ENCODE measurements at regions not wholly inside any gene's neighbourhood (a gene's known extent, or its start where the extent isn't known, plus 50 kb on each side); places are given as distances from the start of the nearest gene placed in this dataset.
A peak's percentile ranks its signal among the peaks of the same experiment; 100 is the strongest.

GRCh38 chr14:35224615-35225014 lies 67.6 kb upstream of the PSMA6 start:
- Histone ChIP-seq H3K27me3 (ENCODE audit: low read length) (no peaks in the 10 kb centered on the region), H3K27ac (ENCODE audit: low read length) (no peak overlapping the region), H3K9me3 (ENCODE audit: low read length) (no peaks in the 10 kb centered on the region), H3K79me2 (ENCODE audit: low read length) (peaks cover 9% of the 10 kb centered on the region; the same call in 1 of the 2 replicates), H3K9me2 (replicated peaks; ENCODE audit: insufficient read depth, low read length) (no peaks in the 10 kb centered on the region), H3K36me3 (ENCODE audit: insufficient read depth, low read length) (no peaks in the 10 kb centered on the region), H3K4me3 (ENCODE audit: low read length) (no peak overlapping the region), H3K4me1 (ENCODE audit: low read length) (peaks cover 18% of the 10 kb centered on the region), H3K4me2 (ENCODE audit: low read depth, low read length, poor library complexity, severe bottlenecking) (no peak overlapping the region), H3K9ac (ENCODE audit: low read length) (no peak overlapping the region), H4K20me1 (ENCODE audit: insufficient read depth, low read depth, low read length) (no peaks in the 10 kb centered on the region), H2AFZ (ENCODE audit: low read length) (no peak overlapping the region)
- DNase-seq, result no peak

- no peaks in the 10 kb centered on the region for H3K36me3 ChIP-seq (ENCODE audit: insufficient read depth, low read length)
- H3K9me2 ChIP-seq (replicated peaks; ENCODE audit: insufficient read depth, low read length), result no peaks in the 10 kb centered on the region
- H3K79me2 ChIP-seq (ENCODE audit: low read length), result peaks cover 40% of the 10 kb centered on the region
- H3K27me3 ChIP-seq (ENCODE audit: low read length), result no peaks in the 10 kb centered on the region
- H3K4me3 ChIP-seq (ENCODE audit: low read length), result no peak overlapping the region
- DNase-seq, result peak; percentile 86
- H3K9me3 ChIP-seq (ENCODE audit: low read length), result no peaks in the 10 kb centered on the region
- H3K9ac ChIP-seq (ENCODE audit: low read length), result no peak overlapping the region
- no peak overlapping the region for H3K27ac ChIP-seq (ENCODE audit: low read length)
- no peaks in the 10 kb centered on the region for H4K20me1 ChIP-seq (ENCODE audit: insufficient read depth, low read depth, low read length)
- H3K4me1 ChIP-seq (ENCODE audit: low read length), result peaks cover 37% of the 10 kb centered on the region
- no peak overlapping the region for H3K4me2 ChIP-seq (ENCODE audit: low read depth, low read length, poor library complexity, severe bottlenecking)
- H2AFZ ChIP-seq (ENCODE audit: low read length), result no peak overlapping the region
Observed at GRCh38 chr14:35229084-35229791, 62.9 kb upstream of the PSMA6 start.

GRCh38 chr14:35229792-35230089 lies 62.4 kb upstream of the PSMA6 start:
- Histone ChIP-seq H4K20me1 (ENCODE audit: insufficient read depth, low read depth, low read length) (no peaks in the 10 kb centered on the region), H3K9me2 (replicated peaks; ENCODE audit: insufficient read depth, low read length) (no peaks in the 10 kb centered on the region), H3K9me3 (ENCODE audit: low read length) (no peaks in the 10 kb centered on the region), H3K27ac (ENCODE audit: low read length) (no peak overlapping the region), H3K4me3 (ENCODE audit: low read length) (no peak overlapping the region), H3K4me2 (ENCODE audit: low read depth, low read length, poor library complexity, severe bottlenecking) (no peak overlapping the region), H3K36me3 (ENCODE audit: insufficient read depth, low read length) (no peaks in the 10 kb centered on the region), H3K79me2 (ENCODE audit: low read length) (peaks cover 40% of the 10 kb centered on the region), H3K4me1 (ENCODE audit: low read length) (peaks cover 39% of the 10 kb centered on the region), H3K27me3 (ENCODE audit: low read length) (no peaks in the 10 kb centered on the region), H2AFZ (ENCODE audit: low read length) (no peak overlapping the region), H3K9ac (ENCODE audit: low read length) (no peak overlapping the region)
- DNase-seq, result no peak

GRCh38 chr14:35231207-35231760 lies 60.9 kb upstream of the PSMA6 start:
- no peaks in the 10 kb centered on the region for H3K9me3 ChIP-seq (ENCODE audit: low read length)
- H4K20me1 ChIP-seq (ENCODE audit: insufficient read depth, low read depth, low read length), result no peaks in the 10 kb centered on the region
- no peak overlapping the region for H3K9ac ChIP-seq (ENCODE audit: low read length)
- no peaks in the 10 kb centered on the region for H3K9me2 ChIP-seq (replicated peaks; ENCODE audit: insufficient read depth, low read length)
- no peak overlapping the region for H2AFZ ChIP-seq (ENCODE audit: low read length)
- DNase-seq, result no peak
- no peaks in the 10 kb centered on the region for H3K27me3 ChIP-seq (ENCODE audit: low read length)
- H3K27ac ChIP-seq (ENCODE audit: low read length), result no peak overlapping the region
- H3K4me2 ChIP-seq (ENCODE audit: low read depth, low read length, poor library complexity, severe bottlenecking), result no peak overlapping the region
- H3K4me3 ChIP-seq (ENCODE audit: low read length), result no peak overlapping the region
- H3K36me3 ChIP-seq (ENCODE audit: insufficient read depth, low read length), result no peaks in the 10 kb centered on the region
- peaks cover 39% of the 10 kb centered on the region for H3K4me1 ChIP-seq (ENCODE audit: low read length)
- H3K79me2 ChIP-seq (ENCODE audit: low read length), result peaks cover 40% of the 10 kb centered on the region

GRCh38 chr14:35234012-35234805 lies 58.0 kb upstream of the PSMA6 start:
- Histone ChIP-seq H3K27me3 (ENCODE audit: low read length) (no peaks in the 10 kb centered on the region), H3K36me3 (ENCODE audit: insufficient read depth, low read length) (no peaks in the 10 kb centered on the region), H3K9me3 (ENCODE audit: low read length) (no peaks in the 10 kb centered on the region), H2AFZ (ENCODE audit: low read length) (no peak overlapping the region), H3K4me2 (ENCODE audit: low read depth, low read length, poor library complexity, severe bottlenecking) (no peak overlapping the region), H3K4me1 (ENCODE audit: low read length) (peaks cover 39% of the 10 kb centered on the region), H3K27ac (ENCODE audit: low read length) (peak overlapping the region; percentile 0; the same call in 1 of the 2 replicates), H3K9ac (ENCODE audit: low read length) (no peak overlapping the region), H3K79me2 (ENCODE audit: low read length) (peaks cover 40% of the 10 kb centered on the region), H4K20me1 (ENCODE audit: insufficient read depth, low read depth, low read length) (no peaks in the 10 kb centered on the region), H3K4me3 (ENCODE audit: low read length) (no peak overlapping the region), H3K9me2 (replicated peaks; ENCODE audit: insufficient read depth, low read length) (no peaks in the 10 kb centered on the region)
- no peak for DNase-seq

GRCh38 chr14:35235840-35236239 lies 56.3 kb upstream of the PSMA6 start:
- no peaks in the 10 kb centered on the region for H3K27me3 ChIP-seq (ENCODE audit: low read length)
- peaks cover 28% of the 10 kb centered on the region for H3K4me1 ChIP-seq (ENCODE audit: low read length)
- no peaks in the 10 kb centered on the region for H3K36me3 ChIP-seq (ENCODE audit: insufficient read depth, low read length)
- H3K9ac ChIP-seq (ENCODE audit: low read length), result no peak overlapping the region
- no peak overlapping the region for H3K4me3 ChIP-seq (ENCODE audit: low read length)
- H4K20me1 ChIP-seq (ENCODE audit: insufficient read depth, low read depth, low read length), result no peaks in the 10 kb centered on the region
- peaks cover 28% of the 10 kb centered on the region; the same call in 1 of the 2 replicates for H3K79me2 ChIP-seq (ENCODE audit: low read length)
- no peaks in the 10 kb centered on the region for H3K9me2 ChIP-seq (replicated peaks; ENCODE audit: insufficient read depth, low read length)
- no peak overlapping the region for H3K27ac ChIP-seq (ENCODE audit: low read length)
- H3K4me2 ChIP-seq (ENCODE audit: low read depth, low read length, poor library complexity, severe bottlenecking), result no peak overlapping the region
- H3K9me3 ChIP-seq (ENCODE audit: low read length), result no peaks in the 10 kb centered on the region
- DNase-seq, result no peak
- no peak overlapping the region for H2AFZ ChIP-seq (ENCODE audit: low read length)

- H3K4me1 ChIP-seq (ENCODE audit: low read length), result peaks cover 25% of the 10 kb centered on the region
- H3K9ac ChIP-seq (ENCODE audit: low read length), result no peak overlapping the region
- no peaks in the 10 kb centered on the region for H3K27me3 ChIP-seq (ENCODE audit: low read length)
- H3K9me3 ChIP-seq (ENCODE audit: low read length), result no peaks in the 10 kb centered on the region
- H3K36me3 ChIP-seq (ENCODE audit: insufficient read depth, low read length), result no peaks in the 10 kb centered on the region
- no peak overlapping the region for H2AFZ ChIP-seq (ENCODE audit: low read length)
- no peak for DNase-seq
- peaks cover 19% of the 10 kb centered on the region; the same call in 1 of the 2 replicates for H3K79me2 ChIP-seq (ENCODE audit: low read length)
- H3K27ac ChIP-seq (ENCODE audit: low read length), result no peak overlapping the region
- no peaks in the 10 kb centered on the region for H3K9me2 ChIP-seq (replicated peaks; ENCODE audit: insufficient read depth, low read length)
- no peaks in the 10 kb centered on the region for H4K20me1 ChIP-seq (ENCODE audit: insufficient read depth, low read depth, low read length)
- no peak overlapping the region for H3K4me3 ChIP-seq (ENCODE audit: low read length)
- no peak overlapping the region for H3K4me2 ChIP-seq (ENCODE audit: low read depth, low read length, poor library complexity, severe bottlenecking)
Observed at GRCh38 chr14:35236806-35237205, 55.4 kb upstream of the PSMA6 start.

GRCh38 chr14:35240231-35240630 lies 52.0 kb upstream of the PSMA6 start:
- Histone ChIP-seq H3K27ac (ENCODE audit: low read length) (no peak overlapping the region), H2AFZ (ENCODE audit: low read length) (no peak overlapping the region), H4K20me1 (ENCODE audit: insufficient read depth, low read depth, low read length) (no peaks in the 10 kb centered on the region), H3K9ac (ENCODE audit: low read length) (no peak overlapping the region), H3K36me3 (ENCODE audit: insufficient read depth, low read length) (no peaks in the 10 kb centered on the region), H3K79me2 (ENCODE audit: low read length) (peaks cover 9% of the 10 kb centered on the region), H3K9me3 (ENCODE audit: low read length) (no peaks in the 10 kb centered on the region), H3K4me2 (ENCODE audit: low read depth, low read length, poor library complexity, severe bottlenecking) (no peak overlapping the region), H3K4me3 (ENCODE audit: low read length) (no peak overlapping the region), H3K9me2 (replicated peaks; ENCODE audit: insufficient read depth, low read length) (no peaks in the 10 kb centered on the region), H3K4me1 (ENCODE audit: low read length) (peaks cover 12% of the 10 kb centered on the region), H3K27me3 (ENCODE audit: low read length) (no peaks in the 10 kb centered on the region)
- DNase-seq, result no peak

All from Karpas-422 (cell line).